ENCODE measurements at regions not wholly inside any gene's neighbourhood (a gene's known extent, or its start where the extent isn't known, plus 50 kb on each side); places are given as distances from the start of the nearest gene placed in this dataset.

DNA sequence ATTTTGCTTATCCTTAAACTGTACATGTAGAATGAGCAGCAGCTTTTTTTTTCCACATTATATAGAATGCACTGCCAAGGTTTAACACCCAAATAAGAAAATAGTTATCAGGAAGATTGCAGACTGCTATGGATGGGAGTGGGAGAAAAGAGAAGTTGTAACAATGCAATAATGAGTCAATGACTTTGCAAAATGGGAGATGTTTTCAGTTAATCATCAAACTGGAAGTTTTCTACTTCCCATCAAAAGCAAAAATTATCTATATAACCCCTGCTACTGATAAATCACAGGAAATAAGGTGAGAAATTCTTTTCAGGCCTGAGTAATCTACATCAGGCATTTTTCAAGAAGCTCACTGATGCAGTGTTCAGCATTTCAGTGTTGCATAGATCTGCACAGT is 309.1 kb downstream of the GXYLT1 start:
- Histone ChIP-seq H3K9me3 (no peaks in the 10 kb centered on the region), H3K27ac (no peak overlapping the region), H3K4me3 (no peak overlapping the region), H3K36me3 (no peaks in the 10 kb centered on the region), H3K27me3 (replicated peaks; ENCODE audit: insufficient read depth) (no peaks in the 10 kb centered on the region), H3K4me1 (ENCODE audit: control insufficient read depth in 1 of 2, low read depth in 2 of 2) (peaks cover 11 to 40% of the 10 kb centered on the region in 2 donors)
- no peak for DNase-seq (ENCODE audit: low spot score)
- no peak for ATAC-seq (ENCODE audit: insufficient number of reproducible peaks, low FRiP score, low read depth)
- TF ChIP-seq CTCF (IDR thresholded peaks at IDR 0.05): no peak

- Histone ChIP-seq H3K4me3 (no peak overlapping the region), H3K27ac (no peak overlapping the region), H3K4me1 (ENCODE audit: control insufficient read depth in 1 of 2, low read depth in 2 of 2) (no peaks in the 10 kb centered on the region), H3K27me3 (replicated peaks; ENCODE audit: insufficient read depth) (no peaks in the 10 kb centered on the region), H3K36me3 (no peaks in the 10 kb centered on the region), H3K9me3 (no peaks in the 10 kb centered on the region)
- no peak for ATAC-seq (ENCODE audit: insufficient number of reproducible peaks, low FRiP score, low read depth)
- TF ChIP-seq CTCF (IDR thresholded peaks at IDR 0.05): no peak
- no peak for DNase-seq (ENCODE audit: low spot score)
Observed at GRCh38 chr12:41819948-41820347, 324.7 kb downstream of the GXYLT1 start.

DNA sequence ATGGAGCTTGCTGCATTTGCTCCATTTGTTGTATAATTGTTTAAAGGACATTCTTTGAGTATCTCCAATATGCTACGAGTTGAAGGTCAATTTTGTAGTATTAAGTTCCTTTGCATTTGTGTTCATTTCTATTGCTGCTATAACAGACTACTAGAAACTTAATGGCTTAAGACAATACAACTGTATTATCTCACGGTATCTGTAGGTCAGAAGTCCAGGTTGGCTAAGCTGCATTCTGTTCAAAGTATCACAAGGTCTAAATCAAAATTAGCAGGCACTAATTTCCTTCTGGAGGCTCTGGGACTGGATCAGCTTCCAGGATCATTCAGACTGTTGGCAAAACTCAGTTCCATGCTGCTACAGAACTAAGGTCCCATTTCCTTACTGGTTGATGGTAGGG is 340.6 kb downstream of the GXYLT1 start:
- no peak for TF ChIP-seq CTCF (IDR thresholded peaks at IDR 0.05)
- H3K4me3 ChIP-seq: no peak overlapping the region
- no peak for DNase-seq (ENCODE audit: low spot score)
- no peaks in the 10 kb centered on the region for H3K36me3 ChIP-seq
- no peaks in the 10 kb centered on the region for H3K27me3 ChIP-seq (replicated peaks; ENCODE audit: insufficient read depth)
- peaks cover 5 to 7% of the 10 kb centered on the region in 2 donors for H3K4me1 ChIP-seq (ENCODE audit: control insufficient read depth in 1 of 2, low read depth in 2 of 2)
- ATAC-seq (ENCODE audit: insufficient number of reproducible peaks, low FRiP score, low read depth): no peak
- no peak overlapping the region for H3K27ac ChIP-seq
- H3K9me3 ChIP-seq: no peaks in the 10 kb centered on the region

DNA sequence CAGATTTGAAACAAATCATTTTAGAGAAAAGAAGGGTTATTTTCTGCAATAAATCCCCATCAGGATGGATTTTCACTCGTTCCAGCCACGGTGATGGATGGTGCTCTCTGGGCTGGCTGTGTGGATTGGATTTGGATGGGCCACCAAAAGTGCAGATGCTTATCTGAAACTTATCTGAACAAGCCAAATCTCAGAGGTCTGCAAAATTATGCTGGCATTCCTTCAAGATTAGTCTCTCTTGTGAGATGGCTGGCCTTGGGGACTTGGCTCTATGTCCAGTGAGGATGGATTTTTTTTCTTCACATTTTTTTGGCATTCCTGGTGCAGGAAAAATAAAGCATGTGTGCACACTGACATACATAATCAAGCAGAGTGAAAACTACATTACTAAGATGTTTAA is 341.9 kb downstream of the GXYLT1 start:
- no peak for TF ChIP-seq CTCF (IDR thresholded peaks at IDR 0.05)
- ATAC-seq (ENCODE audit: insufficient number of reproducible peaks, low FRiP score, low read depth): no peak
- Histone ChIP-seq H3K4me3 (no peak overlapping the region), H3K9me3 (no peaks in the 10 kb centered on the region), H3K27me3 (replicated peaks; ENCODE audit: insufficient read depth) (no peaks in the 10 kb centered on the region), H3K4me1 (ENCODE audit: control insufficient read depth in 1 of 2, low read depth in 2 of 2) (peaks cover 5 to 14% of the 10 kb centered on the region in 2 donors), H3K36me3 (no peaks in the 10 kb centered on the region), H3K27ac (no peak overlapping the region)
- no peak for DNase-seq (ENCODE audit: low spot score)

- no peaks in the 10 kb centered on the region for H3K36me3 ChIP-seq
- peaks cover 5 to 16% of the 10 kb centered on the region in 2 donors for H3K4me1 ChIP-seq (ENCODE audit: control insufficient read depth in 1 of 2, low read depth in 2 of 2)
- no peaks in the 10 kb centered on the region for H3K9me3 ChIP-seq
- DNase-seq (ENCODE audit: low spot score): no peak
- TF ChIP-seq CTCF (IDR thresholded peaks at IDR 0.05): no peak
- no peak for ATAC-seq (ENCODE audit: insufficient number of reproducible peaks, low FRiP score, low read depth)
- H3K27ac ChIP-seq: no peak overlapping the region
- no peak overlapping the region for H3K4me3 ChIP-seq
- H3K27me3 ChIP-seq (replicated peaks; ENCODE audit: insufficient read depth): no peaks in the 10 kb centered on the region
Observed at GRCh38 chr12:41801261-41801660, 343.4 kb downstream of the GXYLT1 start.
